Mucosa of descending colon (tissue), 3 donors: ENCODE measurements at regions not wholly inside any gene's neighbourhood (a gene's known extent, or its start where the extent isn't known, plus 50 kb on each side); places are given as distances from the start of the nearest gene placed in this dataset.

Experiments
- ATAC-seq: fragments of 200-7000 bp; cut with Tn5 transposase; one replicate; pipeline ENCODE4 v1.9.1; 2020; ENCODE audit warnings: mild to moderate bottlenecking, moderate library complexity
- DNase-seq, 3 donors: peaks; one replicate each; pipeline ENCODE4 v3.0.0-alpha.2; 2020
- H3K36me3 ChIP-seq: fragments of 200-600 bp; one replicate; pipeline ENCODE4 v1.8.0; 2021; ENCODE audit warnings: low read depth, mild to moderate bottlenecking
- H3K4me1 ChIP-seq: fragments of 200-600 bp; one replicate; pipeline ENCODE4 v1.8.0; 2021; ENCODE audit warnings: low read depth, mild to moderate bottlenecking
- H3K4me3 ChIP-seq: fragments of 200-600 bp; one replicate; pipeline ENCODE4 v1.8.0; 2021; ENCODE audit warnings: mild to moderate bottlenecking
- H3K9me3 ChIP-seq: fragments of 200-600 bp; one replicate; pipeline ENCODE4 v1.8.0; 2021; ENCODE audit warnings: mild to moderate bottlenecking
- CTCF ChIP-seq: fragments of 200-600 bp; IDR thresholded peaks from one replicate; pipeline ENCODE4 v1.8.0; 2022; ENCODE audit warnings: antibody characterized with exemption, mild to moderate bottlenecking
- intact Hi-C, 2 donors: fragments of 100-400 bp; cut with DNase I in 1 of 2; cut with micrococcal nuclease in 1 of 2; formaldehyde crosslinking; loops; one replicate each; pipeline versions ENCODE4 v1.11.0 to v1.11.1; 2022; cut with DNase I, micrococcal nuclease
- donor health status: DM: no; HTN: no; CAD: no; lungs with moderate emphysema.
- donor health status: DM: no; HTN: no; CAD: no.
- donor health status: DM: no; HTN: yes; CAD: no.

- H3K36me3 ChIP-seq, result no peaks in the 10 kb centered on the region
- no peaks in the 10 kb centered on the region for H3K9me3 ChIP-seq
- H3K4me3 ChIP-seq, result no peak overlapping the region
- H3K4me1 ChIP-seq, result no peaks in the 10 kb centered on the region
- no peak for TF ChIP-seq CTCF
- ATAC-seq, result no peak
- no peak for DNase-seq
- intact Hi-C loops, result no loop called here
Measured at GRCh38 chr6:139990856-139991465, 616.5 kb upstream of the CITED2 start.

- Histone ChIP-seq H3K4me1 (no peaks in the 10 kb centered on the region), H3K9me3 (no peaks in the 10 kb centered on the region), H3K36me3 (no peaks in the 10 kb centered on the region), H3K4me3 (no peak overlapping the region)
- no peak for ATAC-seq
- intact Hi-C loops, result no loop called here
- TF ChIP-seq CTCF, result no peak
- DNase-seq, result no peak
Measured at GRCh38 chr6:139990026-139990686, 615.7 kb upstream of the CITED2 start.

GRCh38 chr6:139988685-139989084 is 614.2 kb upstream of the CITED2 start:
- Histone ChIP-seq H3K4me1 (no peaks in the 10 kb centered on the region), H3K4me3 (no peak overlapping the region), H3K9me3 (no peaks in the 10 kb centered on the region), H3K36me3 (no peaks in the 10 kb centered on the region)
- DNase-seq, result no peak
- no peak for ATAC-seq
- intact Hi-C loops, result loop anchor here in 1 of 2 donors (10.0 kb wide), 1 partner anchor 614 kb away; the partner anchor contains the start of gene CITED2
- no peak for TF ChIP-seq CTCF

GRCh38 chr6:139987091-139987490 is 612.6 kb upstream of the CITED2 start:
- no peaks in the 10 kb centered on the region for H3K36me3 ChIP-seq
- no peak for ATAC-seq
- H3K4me3 ChIP-seq, result no peak overlapping the region
- peaks cover 3% of the 10 kb centered on the region for H3K4me1 ChIP-seq
- intact Hi-C loops, result loop anchor here in 1 of 2 donors (10.0 kb wide), 1 partner anchor 612 kb away; the partner anchor contains the start of gene CITED2
- DNase-seq, result no peak
- no peak for TF ChIP-seq CTCF
- no peaks in the 10 kb centered on the region for H3K9me3 ChIP-seq

GRCh38 chr6:139985236-139985815 is 610.9 kb upstream of the CITED2 start:
- Histone ChIP-seq H3K36me3 (no peaks in the 10 kb centered on the region), H3K9me3 (no peaks in the 10 kb centered on the region), H3K4me3 (no peak overlapping the region), H3K4me1 (peaks cover 12% of the 10 kb centered on the region)
- ATAC-seq (no peak), DNase-seq (no peak)
- intact Hi-C loops, result loop anchor here in 1 of 2 donors (10.0 kb wide), 1 partner anchor 611 kb away; the partner anchor contains the start of gene CITED2
- TF ChIP-seq CTCF, result no peak
